Osteocyte (in vitro differentiated cells): ENCODE measurements at regions not wholly inside any gene's neighbourhood (a gene's known extent, or its start where the extent isn't known, plus 50 kb on each side); places are given as distances from the start of the nearest gene placed in this dataset.

ENCODE experiments used
- DNase-seq: peaks from one replicate; pipeline ENCODE4 v3.0.0; 2021; ENCODE audit warnings: mixed read lengths; ENCODE audit not compliant: unreplicated experiment; ENCODE audit errors: extremely low spot score
- H3K27ac Mint-ChIP-seq: one replicate; pipeline ENCODE4 v1.8.0; 2021; ENCODE audit warnings: mild to moderate bottlenecking, mixed read lengths; ENCODE audit not compliant: unreplicated experiment
- H3K27me3 Mint-ChIP-seq: one replicate; pipeline ENCODE4 v1.8.0; 2021; ENCODE audit warnings: mixed read lengths; ENCODE audit not compliant: unreplicated experiment
- H3K36me3 Mint-ChIP-seq: one replicate; pipeline ENCODE4 v1.8.0; 2021; ENCODE audit warnings: mixed read lengths; ENCODE audit not compliant: unreplicated experiment
- H3K4me1 Mint-ChIP-seq: one replicate; pipeline ENCODE4 v1.8.0; 2021; ENCODE audit warnings: mixed read lengths; ENCODE audit not compliant: unreplicated experiment
- H3K4me3 Mint-ChIP-seq: one replicate; pipeline ENCODE4 v1.8.0; 2021; ENCODE audit warnings: mild to moderate bottlenecking, moderate library complexity, mixed read lengths; ENCODE audit not compliant: unreplicated experiment
- H3K9me3 Mint-ChIP-seq: one replicate; pipeline ENCODE4 v1.8.0; 2021; ENCODE audit warnings: mixed read lengths; ENCODE audit not compliant: unreplicated experiment
- TF ChIP-seq, protein P1 (sequence below): fragments of 200-600 bp; sonication (generic); IDR thresholded peaks from 2 replicates; pipeline ENCODE4 v1.5.0; 2021; ENCODE audit warnings: antibody characterized with exemption, mild to moderate bottlenecking, moderate library complexity

DNA sequence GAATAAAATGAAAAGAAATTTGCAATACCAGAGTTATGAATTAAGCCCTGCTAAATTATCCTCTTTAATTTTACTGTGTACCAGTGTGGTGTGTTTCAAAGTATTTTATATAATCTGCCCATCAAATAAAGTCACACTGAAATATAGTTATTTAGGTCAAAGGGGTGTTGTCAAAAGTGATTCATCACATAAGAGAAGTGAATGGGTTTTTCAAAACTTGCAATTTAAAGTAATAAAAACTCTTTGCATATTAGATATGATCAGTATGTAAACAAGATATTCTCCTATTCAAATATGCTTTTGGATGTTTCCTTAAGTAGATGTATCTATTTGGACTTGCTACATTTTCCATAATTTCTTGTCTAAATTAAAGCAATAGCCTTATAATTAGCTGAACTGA, 1183.0 kb upstream of the CDH18 start:
- Mint-ChIP-seq H3K4me3 (no peak overlapping the region), H3K36me3 (no peaks in the 10 kb centered on the region), H3K4me1 (peaks cover 15% of the 10 kb centered on the region), H3K27me3 (no peaks in the 10 kb centered on the region), H3K27ac (no peak overlapping the region), H3K9me3 (no peaks in the 10 kb centered on the region)
- no peak for DNase-seq
- TF ChIP-seq, protein P1, sequence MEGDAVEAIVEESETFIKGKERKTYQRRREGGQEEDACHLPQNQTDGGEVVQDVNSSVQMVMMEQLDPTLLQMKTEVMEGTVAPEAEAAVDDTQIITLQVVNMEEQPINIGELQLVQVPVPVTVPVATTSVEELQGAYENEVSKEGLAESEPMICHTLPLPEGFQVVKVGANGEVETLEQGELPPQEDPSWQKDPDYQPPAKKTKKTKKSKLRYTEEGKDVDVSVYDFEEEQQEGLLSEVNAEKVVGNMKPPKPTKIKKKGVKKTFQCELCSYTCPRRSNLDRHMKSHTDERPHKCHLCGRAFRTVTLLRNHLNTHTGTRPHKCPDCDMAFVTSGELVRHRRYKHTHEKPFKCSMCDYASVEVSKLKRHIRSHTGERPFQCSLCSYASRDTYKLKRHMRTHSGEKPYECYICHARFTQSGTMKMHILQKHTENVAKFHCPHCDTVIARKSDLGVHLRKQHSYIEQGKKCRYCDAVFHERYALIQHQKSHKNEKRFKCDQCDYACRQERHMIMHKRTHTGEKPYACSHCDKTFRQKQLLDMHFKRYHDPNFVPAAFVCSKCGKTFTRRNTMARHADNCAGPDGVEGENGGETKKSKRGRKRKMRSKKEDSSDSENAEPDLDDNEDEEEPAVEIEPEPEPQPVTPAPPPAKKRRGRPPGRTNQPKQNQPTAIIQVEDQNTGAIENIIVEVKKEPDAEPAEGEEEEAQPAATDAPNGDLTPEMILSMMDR, result no peak

DNA sequence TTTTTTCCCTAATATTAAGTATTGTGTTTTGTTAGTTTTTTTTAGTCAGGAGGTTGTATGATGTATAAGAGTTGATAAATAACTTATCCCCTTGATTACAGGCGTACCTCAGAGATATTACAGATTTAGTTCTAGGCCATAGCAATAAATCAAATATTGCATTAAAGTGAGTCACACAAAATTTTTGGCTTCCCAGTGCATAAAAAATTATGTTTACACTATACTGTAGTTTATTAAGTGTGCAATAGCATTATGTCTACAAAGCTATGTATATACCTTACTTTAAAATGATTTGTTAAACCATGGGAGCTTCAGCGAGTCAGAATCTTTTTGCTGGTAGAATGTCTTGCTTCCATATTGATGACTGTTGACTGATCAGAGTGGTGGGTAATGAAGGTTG, 1180.6 kb upstream of the CDH18 start:
- TF ChIP-seq, protein P1, result no peak
- Mint-ChIP-seq H3K36me3 (no peaks in the 10 kb centered on the region), H3K4me1 (peaks cover 12% of the 10 kb centered on the region), H3K27ac (no peak overlapping the region), H3K9me3 (no peaks in the 10 kb centered on the region), H3K27me3 (no peaks in the 10 kb centered on the region), H3K4me3 (no peak overlapping the region)
- no peak for DNase-seq

DNA sequence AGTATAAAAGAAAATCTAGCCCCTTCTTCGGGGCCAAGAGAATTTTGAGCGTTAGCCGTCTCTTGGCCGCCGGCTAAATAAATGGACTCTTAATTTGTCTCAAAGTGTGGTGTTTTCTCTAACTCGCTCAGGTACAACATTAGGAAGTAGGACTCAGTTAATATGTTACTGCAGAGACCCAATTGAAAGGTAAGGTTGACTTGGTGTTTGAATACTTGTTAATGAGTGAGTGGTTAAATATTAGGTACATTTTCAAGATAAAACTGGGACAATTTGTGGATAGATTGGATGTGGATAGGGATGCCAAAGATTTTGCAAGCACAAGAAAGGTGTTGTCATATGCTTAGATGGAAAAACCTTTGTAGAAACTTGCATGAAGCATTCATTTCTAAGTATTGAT, 1177.3 kb upstream of the CDH18 start:
- Mint-ChIP-seq H3K4me1 (no peaks in the 10 kb centered on the region), H3K27ac (no peak overlapping the region), H3K27me3 (no peaks in the 10 kb centered on the region), H3K4me3 (no peak overlapping the region), H3K9me3 (no peaks in the 10 kb centered on the region), H3K36me3 (no peaks in the 10 kb centered on the region)
- no peak for DNase-seq
- TF ChIP-seq, protein P1, result no peak

DNA sequence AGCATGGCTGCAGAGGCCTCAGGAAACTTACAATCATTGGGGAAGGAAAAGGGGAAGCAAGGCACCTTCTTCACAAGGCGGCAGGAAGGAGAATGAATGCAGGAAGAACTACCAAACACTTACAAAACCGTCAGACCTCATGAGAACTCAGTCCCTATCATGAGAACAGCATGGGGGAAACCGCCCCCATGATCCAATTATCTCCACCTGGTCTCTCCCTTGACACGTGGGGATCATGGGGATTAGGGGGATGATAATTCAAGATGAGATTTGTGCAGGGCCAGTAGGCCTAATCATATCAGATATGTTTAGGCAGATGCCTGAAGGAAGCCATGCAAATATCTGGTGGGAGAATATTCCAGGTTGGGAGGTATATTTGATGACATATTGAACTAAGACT, 1176.4 kb upstream of the CDH18 start:
- no peak overlapping the region for H3K4me3 Mint-ChIP-seq
- H3K36me3 Mint-ChIP-seq, result no peaks in the 10 kb centered on the region
- H3K27ac Mint-ChIP-seq, result no peak overlapping the region
- no peaks in the 10 kb centered on the region for H3K27me3 Mint-ChIP-seq
- TF ChIP-seq, protein P1, result no peak
- H3K4me1 Mint-ChIP-seq, result no peaks in the 10 kb centered on the region
- H3K9me3 Mint-ChIP-seq, result no peaks in the 10 kb centered on the region
- DNase-seq, result no peak

DNA sequence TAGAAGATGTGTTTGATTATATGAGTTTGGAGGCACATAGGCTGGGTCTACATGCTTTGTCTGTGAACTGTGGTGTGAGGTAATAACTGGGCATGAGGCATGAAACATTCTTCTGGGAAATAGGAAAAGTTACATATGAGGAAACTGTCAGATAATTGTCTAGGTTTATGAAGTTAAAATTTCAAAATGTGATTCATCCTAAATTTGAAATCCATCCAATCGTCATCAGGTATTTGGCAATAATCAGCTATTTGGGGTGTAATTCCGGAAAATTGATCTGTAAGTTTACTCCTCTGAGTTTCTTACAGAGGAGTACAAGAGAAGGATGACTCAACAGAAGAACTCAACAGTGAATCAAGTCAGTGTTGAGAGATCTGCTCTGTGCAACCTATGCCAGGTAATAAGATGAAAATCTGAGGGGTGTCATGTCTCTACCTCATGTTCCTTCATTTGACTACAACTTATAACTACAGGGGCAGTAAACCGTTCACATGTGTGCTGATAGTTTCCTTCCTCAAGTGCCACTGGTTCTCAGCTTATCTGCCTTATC, 1171.6 kb upstream of the CDH18 start:
- H3K27ac Mint-ChIP-seq, result no peak overlapping the region
- no peaks in the 10 kb centered on the region for H3K9me3 Mint-ChIP-seq
- DNase-seq, result no peak
- no peaks in the 10 kb centered on the region for H3K4me1 Mint-ChIP-seq
- TF ChIP-seq, protein P1, result no peak
- no peak overlapping the region for H3K4me3 Mint-ChIP-seq
- no peaks in the 10 kb centered on the region for H3K36me3 Mint-ChIP-seq
- H3K27me3 Mint-ChIP-seq, result no peaks in the 10 kb centered on the region
